NCI-H524 (cell line): ENCODE measurements at regions not wholly inside any gene's neighbourhood (a gene's known extent, or its start where the extent isn't known, plus 50 kb on each side); places are given as distances from the start of the nearest gene placed in this dataset.

ENCODE experiments used
- DNase-seq, 2 experiments: peaks; one replicate each; lab custom pipeline; 2025; lab: John Stamatoyannopoulos, UW

DNA sequence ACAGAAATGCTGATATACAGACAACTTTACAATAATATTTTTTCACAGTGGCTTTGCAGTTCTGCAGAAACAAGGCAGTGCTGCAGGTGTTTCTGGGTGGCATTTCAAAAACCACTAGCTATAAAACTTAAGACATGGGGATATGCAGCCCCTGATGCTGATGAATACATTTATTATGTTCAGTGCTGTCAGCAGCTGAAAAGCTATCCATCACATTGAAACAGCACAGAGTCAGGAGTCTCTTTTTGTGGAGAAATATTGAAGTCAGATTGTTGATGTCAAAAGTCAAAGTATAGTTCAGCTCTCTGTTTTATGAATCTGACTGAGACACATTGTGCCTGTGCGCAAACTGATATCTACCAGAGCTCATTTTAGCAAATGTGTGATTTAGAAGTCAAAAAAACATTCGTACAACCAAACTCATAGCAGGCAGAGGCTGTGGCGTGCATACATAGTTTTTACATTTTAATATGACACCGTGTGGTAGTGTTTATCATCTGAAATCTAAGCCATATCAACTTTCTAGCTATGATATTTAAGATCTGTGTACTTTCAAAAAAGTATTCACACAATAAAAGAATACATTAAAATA is 467.6 kb downstream of the PRKD1 start:
- DNase-seq, result no peak

GRCh38 chr14:29461101-29461500 is 466.5 kb downstream of the PRKD1 start:
- DNase-seq, result no peak

DNA sequence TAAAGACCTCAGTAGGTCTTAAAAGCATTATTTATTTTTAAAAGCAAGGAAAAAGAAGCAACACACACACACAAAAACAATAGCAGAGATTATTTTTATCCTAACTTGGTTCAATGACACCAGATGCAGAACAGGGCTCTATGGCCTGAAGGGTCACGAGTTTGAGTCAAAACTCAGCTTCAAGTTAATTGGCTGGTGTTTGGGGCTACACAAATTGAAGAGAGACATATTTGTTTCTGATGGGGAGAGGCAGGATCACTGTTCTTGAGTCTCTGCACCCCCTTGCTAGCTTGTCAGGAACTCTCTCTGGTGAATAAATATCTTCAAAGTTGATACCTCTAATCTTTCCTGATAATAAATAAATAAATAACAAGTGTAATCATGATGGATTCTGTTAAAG is 466.1 kb downstream of the PRKD1 start:
- DNase-seq, result no peak

DNA sequence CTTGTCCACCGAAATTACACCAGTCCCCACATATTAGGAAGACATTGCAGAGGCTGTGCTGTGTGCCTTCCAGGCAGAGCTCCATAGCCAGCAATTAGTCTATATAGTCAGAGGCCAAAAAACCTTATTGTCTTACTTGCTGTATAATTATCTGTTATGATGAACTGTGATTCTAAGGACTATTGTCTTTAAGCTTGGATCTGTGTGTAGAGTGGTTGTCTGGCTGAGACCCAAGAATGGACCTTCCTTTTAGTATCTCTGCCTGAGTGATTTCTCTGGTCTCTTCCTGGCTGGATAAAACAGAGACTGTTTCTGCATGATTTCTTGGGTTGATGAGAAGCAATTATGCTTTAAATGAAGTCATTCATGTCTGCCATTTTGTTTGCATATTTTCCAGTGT is 465.3 kb downstream of the PRKD1 start:
- no peak for DNase-seq

DNA sequence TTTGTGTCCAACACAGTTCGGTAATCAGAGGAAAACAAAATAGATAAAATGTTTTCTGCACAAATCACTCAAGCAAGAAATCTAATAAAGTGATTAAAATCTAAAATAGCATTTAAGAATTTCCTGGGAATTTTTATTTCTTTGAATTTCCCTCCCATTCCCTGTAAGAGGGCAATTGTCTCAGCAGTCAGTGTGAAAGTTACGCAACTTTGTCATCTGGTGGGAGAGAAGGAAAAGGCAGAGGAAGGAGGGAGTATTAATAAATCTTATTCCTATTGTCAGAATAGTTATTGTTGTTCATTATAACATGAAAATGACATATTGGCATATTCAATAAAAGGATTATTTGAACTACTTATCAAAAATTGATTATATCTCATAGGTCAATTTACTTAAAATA is 464.9 kb downstream of the PRKD1 start:
- DNase-seq, result no peak

- peak in 1 of 2 experiments; percentile 71 for DNase-seq
These were observed 463.8 kb downstream of the PRKD1 start for GRCh38 chr14:29463727-29464395.

GRCh38 chr14:29465095-29465494 is 462.6 kb downstream of the PRKD1 start:
- DNase-seq, result no peak

- no peak for DNase-seq
These were observed 452.0 kb downstream of the PRKD1 start for GRCh38 chr14:29475641-29476040.

- DNase-seq, result no peak
These were observed 441.5 kb downstream of the PRKD1 start for GRCh38 chr14:29486132-29486531.

GRCh38 chr14:29489911-29490425 is 437.7 kb downstream of the PRKD1 start:
- no peak for DNase-seq

- no peak for DNase-seq
These were observed 433.8 kb downstream of the PRKD1 start for GRCh38 chr14:29493849-29494248.

DNA sequence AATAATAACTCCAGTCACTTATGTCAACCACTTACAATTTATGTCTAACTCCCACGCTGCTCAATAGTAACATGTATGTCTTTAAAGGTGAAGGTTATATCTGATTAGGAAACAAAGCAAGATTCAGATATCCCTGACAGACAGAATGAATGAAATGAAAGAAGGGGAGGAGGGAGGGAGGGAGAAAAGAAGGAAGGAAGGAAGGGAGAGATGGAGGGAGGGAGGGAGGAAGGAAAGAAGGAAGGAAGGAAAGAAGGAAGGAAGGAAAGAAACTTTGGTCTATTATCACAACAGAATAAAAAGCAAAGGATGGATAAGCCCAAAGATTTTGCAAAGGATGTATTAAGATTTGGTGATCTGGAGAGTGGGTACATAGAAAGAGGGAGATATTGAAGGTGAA is 433.3 kb downstream of the PRKD1 start:
- no peak for DNase-seq

DNA sequence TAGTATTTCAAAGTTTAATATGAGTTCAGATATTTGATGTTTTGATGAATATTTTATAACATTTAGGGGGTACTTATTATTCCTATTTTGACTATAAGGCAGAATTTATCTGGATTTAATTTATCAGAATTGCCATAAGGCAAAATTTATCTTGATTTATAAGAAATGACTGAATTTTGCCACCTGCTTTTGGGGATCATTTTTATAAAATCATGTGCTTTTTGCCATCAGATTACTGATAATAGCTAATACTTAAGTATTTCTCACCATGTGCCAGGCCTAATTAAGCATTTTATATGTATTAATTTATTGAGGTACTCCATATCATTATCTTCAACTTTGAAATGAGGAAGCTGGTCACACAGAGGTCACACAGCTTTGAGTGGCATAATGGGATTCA is 423.7 kb downstream of the PRKD1 start:
- DNase-seq, result no peak

DNA sequence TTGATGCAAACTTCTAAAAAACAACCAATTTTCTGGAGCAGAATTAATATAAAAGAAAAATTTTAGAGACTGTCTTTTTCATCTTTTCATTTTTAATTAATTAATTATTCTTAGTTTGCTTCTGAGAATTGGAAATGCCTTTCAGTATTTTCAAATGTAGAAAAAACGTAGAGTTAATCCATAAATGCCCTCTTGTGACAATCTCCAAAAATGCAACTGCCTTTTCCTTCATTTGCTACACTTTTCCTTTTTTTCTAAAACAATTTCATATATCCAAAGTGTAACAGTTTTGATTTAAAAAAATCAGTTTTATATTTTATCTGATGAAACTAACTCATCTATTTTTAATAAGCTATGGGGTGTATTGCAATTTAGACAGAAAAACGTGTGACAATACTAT is 409.3 kb downstream of the PRKD1 start:
- DNase-seq, result peak in 1 of 2 experiments; percentile 36

DNA sequence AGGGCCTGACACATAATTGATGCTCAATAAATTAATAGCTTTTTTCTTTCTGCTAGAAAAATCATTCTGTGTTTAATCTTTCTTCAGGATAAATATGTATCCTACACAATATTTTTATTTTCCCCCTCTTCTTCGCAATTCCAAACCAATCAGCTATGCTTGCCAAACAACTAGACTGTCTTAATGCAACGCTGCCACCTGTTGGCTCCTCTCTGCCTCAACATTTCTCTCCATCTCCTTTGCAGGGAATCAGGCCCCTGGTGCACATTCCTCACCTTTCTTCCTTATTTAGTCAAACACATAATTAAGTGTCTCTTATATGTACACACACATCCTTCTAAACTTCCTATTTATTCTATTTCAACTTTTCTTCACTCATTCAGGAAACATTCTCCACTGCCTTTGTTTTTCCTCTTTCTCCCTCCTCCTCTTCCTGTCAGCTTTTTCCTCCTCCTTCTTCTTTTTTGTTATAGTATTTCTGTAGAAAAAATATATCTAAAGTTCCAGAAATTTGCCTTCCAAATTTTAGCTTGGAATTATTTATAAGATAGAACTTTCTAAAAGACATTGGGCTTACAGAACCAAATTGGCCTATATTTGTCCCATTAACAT is 406.0 kb downstream of the PRKD1 start:
- DNase-seq, result peak; percentile 76
